Suprapubic skin (tissue), 4 donors: ENCODE measurements at regions not wholly inside any gene's neighbourhood (a gene's known extent, or its start where the extent isn't known, plus 50 kb on each side); places are given as distances from the start of the nearest gene placed in this dataset.

ENCODE experiments used
- CTCF ChIP-seq, 2 donors: fragments of 200-600 bp in 1 of 2; fragments of 450-650 bp in 1 of 2; sonication (generic) in 1 of 2; IDR thresholded peaks; one replicate each; pipeline ENCODE4 v1.5.1; 2016 to 2019; ENCODE audit warnings: antibody characterized with exemption in 2 of 2, mild to moderate bottlenecking in 1 of 2, moderate library complexity in 1 of 2
- POLR2A ChIP-seq, 2 donors: fragments of 450-650 bp; IDR thresholded peaks; one replicate each; pipeline ENCODE4 v1.6.1; 2017; ENCODE audit warnings: antibody characterized with exemption in 2 of 2, mild to moderate bottlenecking in 2 of 2, moderate library complexity in 2 of 2
- POLR2AphosphoS5 ChIP-seq, 3 donors: sonication (generic); formaldehyde crosslinking; IDR thresholded peaks; one replicate each; pipeline ENCODE4 v1.6.1; 2017; ENCODE audit warnings: antibody characterized with exemption in 3 of 3

- no peak for TF ChIP-seq CTCF (IDR thresholded peaks at IDR 0.05)
- no peak for TF ChIP-seq POLR2AphosphoS5 (IDR thresholded peaks at IDR 0.05)
- TF ChIP-seq POLR2A (IDR thresholded peaks at IDR 0.05), result no peak
Observed at GRCh38 chr3:187987924-187988323, 166.0 kb upstream of the LPP start.
